ENCODE measurements at regions not wholly inside any gene's neighbourhood (a gene's known extent, or its start where the extent isn't known, plus 50 kb on each side); places are given as distances from the start of the nearest gene placed in this dataset.
"Not testable (repeated sequence)": the region's sequence is repeated elsewhere in the genome, so short reads cannot be mapped to it uniquely, and the experiment has no call there.

GRCh38 chr17:26936645-26937044, 357.3 kb upstream of the WSB1 start:
- DNase-seq, result not testable (repeated sequence)

DNA sequence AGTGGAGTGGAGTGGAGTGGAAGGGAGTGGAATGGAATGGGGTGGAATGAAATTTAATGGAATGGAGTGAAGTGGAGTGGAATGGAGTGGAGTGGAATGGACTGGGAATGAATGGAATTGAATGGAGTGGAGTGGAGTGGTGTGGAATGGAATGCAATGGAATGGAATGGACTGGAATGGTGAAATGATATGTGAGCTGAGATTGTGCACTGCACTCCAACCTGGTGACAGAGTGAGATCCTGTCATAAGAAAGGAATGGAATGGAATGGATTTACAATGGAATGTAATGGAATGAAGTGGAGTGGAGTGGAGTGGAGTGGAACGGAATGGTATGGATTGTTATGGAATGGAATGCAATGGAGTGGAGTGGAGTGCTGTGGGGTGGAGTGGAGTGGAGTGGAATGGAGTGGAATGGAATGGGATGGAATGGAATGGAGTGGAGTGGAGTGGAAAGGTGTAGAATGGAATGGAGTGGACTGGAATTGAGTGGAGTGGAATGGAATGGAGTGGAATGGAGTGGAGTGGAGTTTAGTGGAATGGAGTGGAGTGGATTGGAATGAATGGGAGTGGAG, 356.1 kb upstream of the WSB1 start:
- not testable (repeated sequence) for DNase-seq

GRCh38 chr17:26939755-26940154, 354.2 kb upstream of the WSB1 start:
- not testable (repeated sequence) for DNase-seq

GRCh38 chr17:26940587-26940986, 353.3 kb upstream of the WSB1 start:
- not testable (repeated sequence) for DNase-seq

DNA sequence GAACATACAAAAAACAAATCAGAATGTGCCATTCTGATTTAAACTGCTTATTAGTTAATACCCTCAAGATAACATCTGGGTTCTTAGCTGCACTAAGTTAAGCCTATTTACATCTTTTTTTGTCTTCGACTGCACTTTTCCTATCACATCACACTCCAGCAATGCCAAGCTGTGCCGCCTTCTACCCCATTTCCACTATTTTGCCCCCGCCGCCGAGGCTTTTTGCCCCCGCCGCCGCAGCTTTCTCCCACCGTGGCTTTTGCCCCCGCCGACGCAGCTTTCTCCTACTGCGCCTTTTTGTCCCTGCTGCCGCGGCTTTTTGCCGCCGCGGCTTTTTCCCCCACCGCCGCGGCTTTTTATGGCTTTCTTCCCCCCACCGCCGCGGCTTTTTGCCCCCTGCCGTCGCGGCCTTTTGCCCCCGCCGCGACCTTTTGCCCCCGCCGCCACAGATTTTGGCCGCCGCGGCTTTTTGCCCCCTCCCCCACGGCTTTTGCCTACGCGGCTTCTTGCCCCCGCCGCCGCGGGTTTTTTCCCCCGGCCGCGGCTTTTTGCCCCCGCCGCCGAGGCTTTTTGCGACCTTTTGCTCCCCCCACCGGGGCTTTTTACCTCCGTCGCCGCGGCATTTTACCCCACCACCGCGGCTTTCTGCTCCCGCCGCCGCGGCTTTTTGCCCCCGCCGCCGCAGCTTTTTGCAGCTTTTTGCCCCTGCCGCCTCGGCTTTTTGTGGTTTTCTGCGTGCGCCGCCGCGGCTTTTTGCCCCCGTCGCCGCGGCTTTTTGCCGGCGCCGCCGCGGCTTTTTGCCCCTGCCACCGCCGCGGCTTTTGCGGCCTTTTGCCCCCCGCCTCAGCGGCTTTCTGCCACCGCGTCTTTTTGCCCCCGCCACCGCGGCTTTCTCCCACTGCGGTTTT, 331.4 kb upstream of the WSB1 start:
- no peak for DNase-seq

DNA sequence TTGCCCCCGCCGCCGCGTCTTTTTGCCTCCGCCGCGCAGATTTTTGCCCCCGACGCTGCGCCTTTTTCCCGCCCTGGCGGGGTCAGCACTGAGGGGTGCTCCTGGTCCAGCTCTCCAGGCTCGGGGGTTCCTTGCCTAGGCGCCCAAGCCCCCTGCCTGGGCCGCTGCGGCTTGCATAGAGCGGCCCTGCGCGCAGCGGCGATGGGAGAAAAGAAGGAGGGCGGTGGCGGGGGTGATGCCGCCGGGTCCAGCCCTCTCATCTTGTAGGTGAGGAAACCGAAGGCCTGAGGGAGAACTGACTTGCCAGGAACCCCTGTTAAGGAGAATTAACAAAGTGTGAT, 330.8 kb upstream of the WSB1 start:
- no peak for DNase-seq

GRCh38 chr17:26965898-26966624, 327.9 kb upstream of the WSB1 start:
- not testable (repeated sequence) for DNase-seq

DNA sequence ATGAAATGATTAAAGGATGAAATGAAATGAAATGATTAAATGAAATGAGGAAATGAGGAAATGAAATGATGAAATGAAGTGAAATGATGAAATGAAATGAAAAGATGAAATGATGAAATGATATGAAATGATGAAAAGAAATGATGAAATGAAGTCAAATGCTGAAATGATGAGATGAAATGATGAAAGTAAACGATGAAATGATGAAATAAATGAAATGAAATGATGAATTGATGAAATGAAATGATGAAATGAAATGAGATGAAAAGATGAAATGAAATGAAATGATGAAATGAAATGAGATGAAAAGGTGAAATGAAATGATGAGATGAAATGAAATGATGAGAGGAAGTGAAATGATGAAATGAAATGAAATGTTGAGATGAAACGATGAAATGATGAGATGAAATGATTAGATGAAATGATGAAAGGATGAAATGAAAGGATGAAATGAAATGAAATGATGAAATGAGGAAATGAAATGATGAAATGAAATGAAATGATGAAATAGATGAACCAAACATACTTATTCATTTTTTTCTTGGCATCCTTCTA, 327.2 kb upstream of the WSB1 start:
- not testable (repeated sequence) for DNase-seq

- not testable (repeated sequence) for DNase-seq
Observed at GRCh38 chr17:26981845-26982425, 312.0 kb upstream of the WSB1 start.

DNA sequence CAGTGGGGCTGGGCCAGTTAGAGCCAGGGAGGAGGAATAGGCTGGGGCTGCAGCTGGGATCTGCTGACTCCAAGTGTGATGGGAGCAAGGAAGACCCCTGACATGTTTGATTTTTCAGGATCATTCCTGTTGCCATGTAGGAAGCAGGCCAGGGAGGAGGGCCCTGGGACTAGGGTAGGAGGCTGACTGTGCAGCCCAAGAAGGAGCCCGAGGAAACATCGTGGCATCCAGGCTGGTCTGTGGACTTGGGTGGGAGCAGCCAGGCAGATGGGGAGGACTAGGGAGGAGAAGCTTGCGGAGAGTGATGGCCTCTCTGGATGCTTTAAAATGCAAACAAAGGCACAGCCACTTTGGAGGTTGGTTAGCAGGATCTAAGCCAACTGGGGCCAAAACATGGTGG, 311.4 kb upstream of the WSB1 start:
- DNase-seq, result not testable (repeated sequence)

DNA sequence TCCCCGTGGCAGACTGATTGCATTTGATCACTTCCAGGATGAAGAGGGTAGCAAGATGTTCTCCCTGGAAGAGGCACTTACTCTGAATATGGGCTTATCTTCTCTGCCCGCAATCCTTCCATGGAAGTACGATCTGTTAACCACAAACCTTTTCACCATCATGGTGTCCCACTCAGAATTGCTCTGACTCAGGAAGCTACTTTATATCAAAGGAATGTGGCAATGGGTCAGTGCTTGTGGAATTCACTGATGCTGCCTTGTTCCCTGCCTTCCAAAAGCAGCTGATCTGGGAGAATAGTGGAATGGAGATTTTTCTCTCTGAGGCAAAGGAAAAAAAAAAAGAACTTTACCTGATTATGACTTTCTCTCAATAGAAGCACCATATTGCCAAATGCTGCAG, 306.1 kb upstream of the WSB1 start:
- not testable (repeated sequence) for DNase-seq

- DNase-seq, result not testable (repeated sequence)
Observed at GRCh38 chr17:26994648-26995047, 299.3 kb upstream of the WSB1 start.

DNA sequence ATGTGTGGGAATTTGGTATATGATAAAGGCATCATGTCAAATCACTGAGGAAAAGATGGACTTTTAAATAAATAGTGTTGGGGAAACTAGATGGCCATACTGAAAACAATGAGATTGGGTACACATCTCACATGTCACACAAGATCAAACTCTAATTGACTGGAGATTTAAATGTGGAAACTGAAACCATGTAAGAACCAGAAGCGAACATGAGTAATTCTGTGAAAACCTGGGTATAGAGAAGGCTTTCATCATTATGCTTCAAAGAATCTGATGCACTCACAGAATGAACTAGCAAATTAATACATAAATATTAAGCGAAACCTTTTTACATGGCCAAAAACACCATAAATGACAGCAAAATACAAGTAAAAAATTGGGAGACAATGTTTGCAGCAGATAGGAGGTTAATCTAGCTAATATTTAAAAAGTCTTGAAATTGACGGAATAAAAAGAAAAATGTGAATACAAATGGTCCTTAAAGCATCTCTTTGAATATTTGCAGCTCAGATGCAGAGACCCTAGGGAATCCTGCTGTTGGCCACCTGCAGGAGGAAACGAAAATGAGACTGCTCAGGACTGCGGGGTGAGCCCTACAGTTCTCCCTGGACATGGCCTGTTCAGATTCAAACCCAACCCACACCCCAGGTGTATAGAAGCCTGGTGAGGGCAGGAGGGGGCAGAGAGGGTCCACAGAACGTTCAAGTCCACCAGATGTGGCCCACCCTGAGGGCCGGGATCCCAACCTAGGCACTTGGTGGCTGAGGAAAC, 297.6 kb upstream of the WSB1 start:
- not testable (repeated sequence) for DNase-seq

DNA sequence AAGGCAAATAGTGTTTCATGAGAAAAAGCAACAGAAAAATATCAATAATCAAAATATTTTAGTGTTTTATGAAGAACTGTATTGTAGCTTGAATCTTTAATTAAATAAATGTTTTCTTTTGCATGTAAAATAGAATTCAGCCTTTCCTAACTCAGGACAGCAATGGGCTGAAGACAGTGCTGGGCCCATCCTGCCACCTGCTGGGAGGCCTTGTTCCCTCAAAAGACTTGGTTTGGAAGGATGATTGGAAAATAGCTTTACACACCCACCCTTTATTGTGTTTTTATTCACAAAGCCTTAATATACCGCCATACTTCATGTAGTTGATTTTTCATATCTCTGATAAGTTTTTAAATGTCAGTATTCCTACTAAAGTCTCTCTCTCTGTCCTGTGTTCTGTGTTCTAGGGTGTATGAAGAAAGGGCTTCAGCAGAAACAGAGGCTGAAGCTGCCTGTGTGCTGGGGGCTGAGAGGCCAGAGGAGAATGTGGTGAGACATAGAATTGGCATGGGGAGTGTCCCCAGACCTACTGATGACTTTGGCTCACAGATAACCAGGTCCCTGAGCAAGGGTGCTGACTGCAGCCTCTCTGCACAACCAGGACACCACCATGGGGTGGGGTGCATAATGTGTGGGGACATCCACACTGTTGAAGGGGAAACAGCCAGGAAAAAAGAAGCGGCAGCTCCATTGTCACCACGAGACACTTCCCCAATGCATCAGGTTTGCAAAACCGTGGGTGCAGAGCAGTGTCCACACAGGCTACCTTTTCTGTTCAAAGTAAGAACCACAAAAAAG, 286.0 kb upstream of the WSB1 start:
- not testable (repeated sequence) for DNase-seq

GRCh38 chr17:27009087-27009486, 284.8 kb upstream of the WSB1 start:
- no peak for DNase-seq

GRCh38 chr17:27010138-27010537, 283.8 kb upstream of the WSB1 start:
- not testable (repeated sequence) for DNase-seq

GRCh38 chr17:27030552-27030951, 263.4 kb upstream of the WSB1 start:
- not testable (repeated sequence) for DNase-seq

- no peak for DNase-seq
Observed at GRCh38 chr17:27038676-27039075, 255.2 kb upstream of the WSB1 start.

- not testable (repeated sequence) for DNase-seq
Observed at GRCh38 chr17:27045039-27045438, 248.9 kb upstream of the WSB1 start.

- no peak for DNase-seq
Observed at GRCh38 chr17:27049104-27049784, 244.7 kb upstream of the WSB1 start.

GRCh38 chr17:27065588-27065987, 228.3 kb upstream of the WSB1 start:
- DNase-seq, result no peak
